K562 (cell line): ENCODE measurements at regions not wholly inside any gene's neighbourhood (a gene's known extent, or its start where the extent isn't known, plus 50 kb on each side); places are given as distances from the start of the nearest gene placed in this dataset.

Source experiments
- ATAC-seq: fragments of 200-7000 bp; cut with Tn5 transposase; 3 replicates; pipeline ENCODE4 v1.9.1; 2020; ENCODE audit warnings: moderate library complexity
- BruUV-seq: library from RNA; stranded (reverse); fragments of 400-500 nt; replicated peaks from 2 replicates; lab custom pipeline; 2021; lab: Mats Ljungman, UMichigan
- CTCF ChIA-PET: fragments of 300-600 bp; formaldehyde crosslinking; extraction: SDS; loops from one replicate; lab custom pipeline; 2021; ENCODE audit warnings: low intra/inter-chr PET ratio; lab: Yijun Ruan, JAX
- POLR2A ChIA-PET: fragments of 300-600, 350-650 bp; sonication (Branson Sonifier 250); formaldehyde crosslinking; extraction: SDS; loops from one replicate; lab custom pipeline; 2021; ENCODE audit warnings: antibody characterized with exemption, inconsistent platforms; lab: Yijun Ruan, JAX
- DNase-seq, 4 experiments: peaks; one replicate each; pipeline versions ENCODE4 v3.0.0 to v3.0.0-alpha.2; 2011 to 2018; ENCODE audit warnings: low spot score in 3 of 4, mixed read lengths in 3 of 4; ENCODE audit errors: extremely low read depth in 1 of 4
- FAIRE-seq: peaks from 2 replicates; lab custom pipeline; 2011; peaks lifted over from hg19 to GRCh38; lab: Jason Lieb, UNC
- H2AFZ ChIP-seq: 2 replicates; pipeline ENCODE4 v1.6.0; 2011; ENCODE audit warnings: low read depth, low read length, control low read depth, inconsistent platforms
- H3K27ac ChIP-seq: fragments of 200-600 bp; 3 replicates; pipeline ENCODE4 v1.8.0; 2011; ENCODE audit warnings: low read depth, mild to moderate bottlenecking, control low read depth, inconsistent platforms, low read length, moderate library complexity, mixed read lengths; ENCODE audit errors: extremely low read depth
- H3K27me3 ChIP-seq, 2 experiments: fragments of 300-600 bp in 1 of 2; 2 replicates in 1 of 2; 3 replicates in 1 of 2; pipeline versions ENCODE4 v1.6.0 to v1.8.0; 2011; ENCODE audit warnings: inconsistent platforms in 2 of 2, low read length in 2 of 2, mild to moderate bottlenecking in 1 of 2, mixed read lengths in 1 of 2, moderate library complexity in 1 of 2; ENCODE audit not compliant: control insufficient read depth in 2 of 2, insufficient read depth in 2 of 2
- H3K36me3 ChIP-seq: fragments of 300-600 bp; 3 replicates; pipeline ENCODE4 v1.8.0; 2011; ENCODE audit warnings: mild to moderate bottlenecking, low read length, inconsistent platforms; ENCODE audit not compliant: control insufficient read depth, insufficient read depth
- H3K4me1 ChIP-seq, 2 experiments: fragments of 200-600 bp in 1 of 2; replicated peaks in 1 of 2; 2 replicates in 1 of 2; 3 replicates in 1 of 2; pipeline versions ENCODE4 v1.5.1 to v1.8.0; 2011; ENCODE audit warnings: inconsistent platforms in 2 of 2, low read length in 2 of 2, mild to moderate bottlenecking in 1 of 2, mixed read lengths in 1 of 2, moderate library complexity in 1 of 2; ENCODE audit not compliant: control insufficient read depth in 2 of 2, insufficient read depth in 2 of 2
- H3K4me2 ChIP-seq: 2 replicates; pipeline ENCODE4 v1.6.1; 2011; ENCODE audit warnings: low read length, control low read depth, inconsistent platforms, mixed read lengths; ENCODE audit not compliant: insufficient read depth
- H3K4me3 ChIP-seq: fragments of 200-600 bp; sonication (generic), shearing (Covaris generic); 2 replicates; pipeline ENCODE4 v1.5.1; 2016; ENCODE audit warnings: control low read depth, inconsistent platforms
- H3K79me2 ChIP-seq: fragments of 200-600 bp; 3 replicates; pipeline ENCODE4 v1.8.0; 2011; ENCODE audit warnings: low read length, inconsistent platforms; ENCODE audit not compliant: control insufficient read depth, insufficient read depth
- H3K9ac ChIP-seq, 2 experiments: 2 replicates each; pipeline versions ENCODE4 v1.6.0 to v1.6.1; 2011; ENCODE audit warnings: low read depth in 2 of 2, low read length in 2 of 2, control low read depth in 1 of 2, inconsistent platforms in 1 of 2, mild to moderate bottlenecking in 1 of 2, mixed read lengths in 1 of 2; ENCODE audit not compliant: insufficient read depth in 1 of 2
- H3K9me1 ChIP-seq: one replicate; pipeline ENCODE4 v1.6.0; 2011; ENCODE audit warnings: inconsistent platforms, mild to moderate bottlenecking, low read length, moderate library complexity; ENCODE audit not compliant: control insufficient read depth, insufficient read depth
- H3K9me3 ChIP-seq: replicated peaks from 2 replicates; pipeline ENCODE4 v1.5.1; 2011; ENCODE audit warnings: low read depth, low read length, inconsistent platforms; ENCODE audit not compliant: control insufficient read depth, insufficient read depth
- H4K20me1 ChIP-seq: replicated peaks from 2 replicates; pipeline ENCODE4 v1.6.1; 2011; ENCODE audit warnings: low read length, inconsistent platforms, mixed read lengths; ENCODE audit not compliant: control insufficient read depth, insufficient read depth
- CREB3L1 ChIP-seq: fragments of 450-650 bp; IDR thresholded peaks from 2 replicates; pipeline ENCODE4 v1.6.1; 2014; ENCODE audit warnings: low read depth, mild to moderate bottlenecking, moderate library complexity, borderline replicate concordance
- GTF2F1 ChIP-seq: IDR thresholded peaks from 2 replicates; pipeline ENCODE4 v1.6.1; 2011; ENCODE audit warnings: low read depth, low read length, improper control_type of control experiment
- MAZ ChIP-seq, 2 experiments: fragments of 450-650 bp in 1 of 2; sonication (generic) in 1 of 2; formaldehyde crosslinking; IDR thresholded peaks in 1 of 2; conservative IDR thresholded peaks in 1 of 2; 2 replicates each; pipeline versions ENCODE4 v1.4.0 to v1.5.0; 2020; ENCODE audit warnings: mild to moderate bottlenecking in 1 of 2, missing genetic modification reagents in 1 of 2
- RUNX1 ChIP-seq: sonication (generic); IDR thresholded peaks from 2 replicates; pipeline ENCODE4 v1.6.1; 2016; ENCODE audit warnings: antibody characterized with exemption, low read depth
- SIX5 ChIP-seq, 2 experiments: IDR thresholded peaks; 2 replicates each; pipeline ENCODE4 v1.6.1; 2011; ENCODE audit warnings: low read length in 2 of 2, borderline replicate concordance in 1 of 2, low read depth in 1 of 2, mild to moderate bottlenecking in 1 of 2, moderate library complexity in 1 of 2; ENCODE audit not compliant: insufficient read depth in 1 of 2
- SMAD1 ChIP-seq: fragments of 150-350 bp; IDR thresholded peaks from 2 replicates; pipeline ENCODE4 v1.6.1; 2014; ENCODE audit warnings: low read length, low read depth; ENCODE audit not compliant: partially characterized antibody
- SMARCB1 ChIP-seq: IDR thresholded peaks from 2 replicates; pipeline ENCODE4 v1.6.1; 2011; ENCODE audit warnings: improper control_type of control experiment, low read depth; ENCODE audit not compliant: insufficient read length
- SP1 ChIP-seq: sonication (generic); formaldehyde crosslinking; IDR thresholded peaks from 2 replicates; pipeline ENCODE4 v1.8.1; 2022; ENCODE audit warnings: mild to moderate bottlenecking, missing genetic modification reagents
- ZFP91 ChIP-seq: sonication (generic); formaldehyde crosslinking; IDR thresholded peaks from 2 replicates; pipeline ENCODE4 v1.8.0; 2022; ENCODE audit warnings: mild to moderate bottlenecking, missing genetic modification reagents
- ZHX1 ChIP-seq: fragments of 150-350 bp; conservative IDR thresholded peaks from 2 replicates; pipeline ENCODE4 v1.6.1; 2014; ENCODE audit warnings: low read length
- ZNF224 ChIP-seq: sonication (generic); formaldehyde crosslinking; IDR thresholded peaks from 2 replicates; pipeline ENCODE4 v1.8.0; 2022; ENCODE audit warnings: mild to moderate bottlenecking, missing genetic modification reagents
- WGBS: fragments of 100-300 bp; shearing (Covaris generic); methylation state at CpG from one replicate; pipeline ENCODE4 v1.1.6; 2016; ENCODE audit warnings: low coverage, mixed read lengths; ENCODE audit not compliant: insufficient coverage; ENCODE audit errors: missing lambda C conversion rate; 5-methylcytosine and 5-hydroxymethylcytosine counted together
- in situ Hi-C: fragments of 300-500 bp; cut with MboI; formaldehyde crosslinking; loops from 4 replicates; pipeline ENCODE4 v1.15.0; 2018; ENCODE audit warnings: inconsistent platforms, mixed read lengths
- intact Hi-C: fragments of 100-400 bp; cut with micrococcal nuclease; formaldehyde crosslinking; loops from 2 replicates; pipeline ENCODE4 v1.14.2; 2022

GRCh38 chr4:94014484-94015136 lies 186.1 kb downstream of the ATOH1 start:
- DNase-seq = no peak
- WGBS = 19% methylated on average over 3 of the region's 3 CpGs
- no TSS peak for BruUV-seq
- no peak overlapping the region for H3K4me2 ChIP-seq
- CTCF ChIA-PET = no interaction called here
- H3K9ac ChIP-seq = no peak overlapping the region
- H3K79me2 ChIP-seq = no peaks in the 10 kb centered on the region
- no peak for FAIRE-seq
- POLR2A ChIA-PET = no interaction called here
- no peak overlapping the region for H3K27ac ChIP-seq
- no peaks in the 10 kb centered on the region for H3K9me1 ChIP-seq
- TF ChIP-seq ZFP91 (no peak), SMARCB1 (no peak), MAZ (CRISPR knock-in tag; conservative IDR thresholded peaks at IDR 0.05 in 1 of 2, IDR thresholded peaks at IDR 0.05 in 1 of 2) (no peak), ZNF224 (CRISPR knock-in tag) (no peak), CREB3L1 (no peak), SP1 (CRISPR knock-in tag) (no peak), RUNX1 (no peak), GTF2F1 (no peak), SMAD1 (no peak), ZHX1 (no peak), SIX5 (IDR thresholded peaks at IDR 0.05; ENCODE audit: borderline replicate concordance in 1 of 2, insufficient read depth in 1 of 2, low read depth in 1 of 2, low read length in 2 of 2) (no peak)
- TF ChIP-seq, all 486 proteins: peak for 0
- Histone ChIP-seq H3K9me3 (no peaks in the 10 kb centered on the region; the same call in 1 of the 2 replicates), H3K27me3 (no peaks in the 10 kb centered on the region), H3K36me3 (no peaks in the 10 kb centered on the region), H4K20me1 (no peaks in the 10 kb centered on the region), H3K4me1 (peaks cover 0 to 3% of the 10 kb centered on the region in 2 experiments; a peak in 1 of 5 replicates), H2AFZ (no peak overlapping the region), H3K4me3 (no peak overlapping the region)
- intact Hi-C loops (no loop called here), in situ Hi-C loops (no loop called here)
- ATAC-seq = no peak
